HG02884 (cell line): ENCODE measurements at regions not wholly inside any gene's neighbourhood (a gene's known extent, or its start where the extent isn't known, plus 50 kb on each side); places are given as distances from the start of the nearest gene placed in this dataset.

Experiments
- ATAC-seq: cut with Tn5 transposase; IDR thresholded peaks from one replicate; pipeline ENCODE4 v1.9.1; 2021; ENCODE audit warnings: mild to moderate bottlenecking, moderate library complexity; ENCODE audit not compliant: unreplicated experiment

DNA sequence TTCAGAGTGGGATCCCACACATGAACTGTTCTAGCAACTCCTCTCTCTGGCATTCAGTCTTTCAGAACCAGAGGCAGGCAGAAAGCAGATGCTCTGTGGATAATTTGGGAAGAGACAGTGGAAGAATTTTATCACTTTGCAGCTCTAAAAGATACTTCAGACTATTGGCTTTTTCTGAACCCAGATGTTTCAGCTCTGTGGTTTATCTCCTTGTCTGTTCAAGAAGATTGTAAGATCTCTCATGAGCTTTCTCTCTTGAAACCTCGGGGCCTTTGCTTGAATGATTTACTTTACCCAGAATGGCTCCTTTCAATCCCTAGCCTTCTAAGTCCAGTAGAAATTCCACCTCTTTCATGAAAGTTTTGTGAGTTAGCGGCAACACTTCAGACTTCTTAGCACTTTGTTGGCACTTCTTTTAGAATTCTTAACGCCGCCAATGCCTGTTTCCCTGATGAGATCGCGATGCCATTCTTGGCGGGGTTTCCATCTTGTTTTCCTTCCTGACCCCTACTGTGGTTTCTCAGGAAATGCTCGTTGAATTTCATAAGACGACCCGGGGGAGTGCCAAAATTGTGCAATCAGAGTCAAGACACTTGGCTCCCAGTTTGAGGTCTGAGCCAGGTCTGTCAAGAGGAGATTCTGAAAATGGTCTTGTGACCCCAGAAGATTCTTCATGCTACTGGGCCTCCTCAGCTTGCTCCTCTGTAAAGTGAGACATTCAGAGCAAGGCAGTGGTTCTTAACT is 107.0 kb upstream of the PRICKLE1 start:
- ATAC-seq: no peak

DNA sequence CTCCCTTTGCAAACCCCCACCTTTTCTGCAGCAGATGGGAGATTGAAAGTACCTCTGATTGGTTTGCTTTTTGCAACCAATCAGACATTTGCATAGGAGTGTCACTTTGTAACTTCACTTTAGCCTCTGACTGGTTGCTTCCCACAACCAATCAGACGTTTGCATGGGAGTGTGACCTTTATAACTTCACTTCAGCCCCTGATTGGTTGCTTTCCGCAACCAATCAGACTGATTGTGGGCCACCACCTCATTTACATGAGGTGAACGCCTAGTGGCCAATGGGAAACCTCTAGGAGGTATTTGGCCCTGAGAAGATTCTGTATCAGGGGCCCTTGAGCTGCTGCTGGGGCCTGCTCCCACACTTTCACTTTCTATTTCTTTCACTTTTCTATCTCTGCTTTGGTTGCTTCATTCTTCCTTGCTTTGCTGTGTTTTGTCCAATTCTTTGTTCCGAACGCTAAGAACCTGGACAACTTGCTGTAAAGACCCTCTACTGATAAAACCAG is 106.0 kb upstream of the PRICKLE1 start:
- ATAC-seq: no peak

DNA sequence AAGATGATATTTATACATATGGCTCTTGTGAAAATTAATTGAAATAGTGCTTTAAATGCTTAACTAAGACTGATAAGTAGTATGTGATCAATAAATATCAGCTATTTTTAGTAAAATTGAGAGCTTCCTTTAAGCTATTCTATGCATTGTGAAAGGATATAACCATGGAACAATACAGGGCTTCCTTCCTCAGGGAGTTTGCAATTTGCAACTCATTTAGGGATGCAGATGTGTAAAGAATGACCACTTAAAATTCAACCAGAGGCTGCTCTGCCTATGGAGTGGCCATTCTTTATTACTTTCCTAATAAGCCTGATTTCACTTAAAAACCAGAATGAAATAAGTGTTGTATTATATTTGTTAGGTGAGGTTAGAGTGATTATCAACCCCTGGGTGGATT is 103.2 kb upstream of the PRICKLE1 start:
- no peak for ATAC-seq

DNA sequence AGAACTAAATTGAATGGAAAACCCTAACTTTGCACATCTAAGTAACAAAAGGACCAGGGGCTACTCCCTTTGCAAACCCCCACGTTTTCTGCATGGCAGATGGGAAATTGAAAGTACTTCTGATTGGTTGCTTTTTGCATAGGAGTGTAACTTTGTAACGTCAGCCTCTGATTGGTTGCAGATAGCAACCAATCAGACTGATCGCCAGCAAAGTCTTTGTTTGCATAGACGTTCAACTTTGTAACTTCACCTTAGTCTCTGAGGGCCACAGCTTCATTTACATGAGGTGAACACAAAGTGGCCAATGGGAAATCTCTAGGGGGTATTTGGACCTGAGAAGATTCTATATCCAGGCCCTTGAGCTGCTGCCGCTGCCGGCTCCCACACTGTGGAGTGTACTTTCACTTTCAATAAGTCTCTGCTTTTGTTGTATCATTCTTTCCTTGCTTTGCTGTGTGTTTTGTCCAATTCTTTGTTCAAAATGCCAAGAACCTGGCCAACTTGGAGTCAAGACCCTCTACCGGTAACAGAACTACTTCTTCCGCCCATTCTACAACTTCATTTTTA is 102.5 kb upstream of the PRICKLE1 start:
- ATAC-seq: no peak

DNA sequence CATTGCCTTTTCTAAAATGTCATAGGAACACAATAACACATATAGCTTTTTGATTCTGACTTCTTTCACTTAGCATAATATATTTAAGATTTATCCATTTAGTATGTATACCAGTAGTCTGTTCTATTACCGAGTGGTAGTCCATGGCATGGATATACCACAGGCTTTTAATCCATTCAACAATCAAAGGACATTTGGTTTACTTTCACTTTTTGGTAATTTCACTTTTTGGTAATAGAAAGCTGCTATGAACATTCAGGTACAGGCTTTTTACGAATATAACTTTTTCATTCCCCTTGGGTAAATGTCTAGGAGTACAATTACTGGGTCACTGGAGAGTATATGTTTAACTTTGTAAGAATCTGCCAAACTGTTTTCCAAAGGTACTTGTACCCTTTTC is 100.7 kb upstream of the PRICKLE1 start:
- ATAC-seq: no peak

DNA sequence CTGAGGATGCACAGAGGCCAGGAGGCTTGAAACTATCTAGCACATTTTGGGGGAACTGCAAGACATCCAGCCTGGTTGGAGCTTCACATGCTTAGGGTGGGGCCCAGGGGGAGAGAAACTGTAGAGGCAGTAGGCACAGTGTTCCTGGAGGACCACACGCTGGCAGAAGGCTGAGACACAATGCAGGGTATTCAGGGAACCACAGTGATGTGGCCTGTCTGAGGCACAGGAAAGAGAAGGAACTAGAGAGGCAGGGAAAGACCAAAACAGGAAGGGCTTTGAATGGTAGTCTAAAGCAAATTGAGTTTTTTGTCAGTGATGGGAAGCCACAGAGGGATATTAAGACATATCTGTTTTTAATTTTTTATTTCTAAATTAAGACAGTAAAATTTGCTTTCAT is 100.2 kb upstream of the PRICKLE1 start:
- no peak for ATAC-seq

DNA sequence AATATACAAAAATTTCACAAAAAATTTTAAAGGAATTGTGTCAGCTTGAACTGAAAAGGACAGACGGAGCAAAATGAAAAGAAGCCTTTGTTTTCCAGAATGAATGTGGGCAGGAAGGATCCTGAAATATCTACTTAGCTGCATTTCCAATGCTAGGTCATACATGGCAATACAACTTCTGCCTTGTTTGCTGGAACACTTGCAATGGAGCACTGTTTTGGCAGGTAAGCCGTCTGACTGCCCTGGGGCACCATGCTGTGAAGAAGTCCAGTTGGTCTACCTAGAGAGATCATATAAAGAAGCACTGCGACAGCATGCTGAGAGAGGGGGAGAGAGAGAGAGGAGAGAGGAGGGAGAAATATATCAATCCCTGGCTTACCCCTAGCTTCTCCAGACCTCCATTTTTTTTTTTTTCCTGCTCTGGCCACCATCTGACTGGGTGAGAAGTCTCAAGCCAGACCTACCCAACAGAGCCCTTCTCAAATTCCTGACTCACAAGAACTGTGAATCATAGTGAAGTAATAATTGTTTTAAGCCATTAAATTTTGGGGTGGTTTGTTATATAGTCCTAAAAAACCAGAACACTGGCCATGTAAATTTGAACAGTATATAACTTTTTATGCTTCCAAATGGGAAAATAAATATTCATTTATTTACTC is 97.1 kb upstream of the PRICKLE1 start:
- ATAC-seq: no peak

DNA sequence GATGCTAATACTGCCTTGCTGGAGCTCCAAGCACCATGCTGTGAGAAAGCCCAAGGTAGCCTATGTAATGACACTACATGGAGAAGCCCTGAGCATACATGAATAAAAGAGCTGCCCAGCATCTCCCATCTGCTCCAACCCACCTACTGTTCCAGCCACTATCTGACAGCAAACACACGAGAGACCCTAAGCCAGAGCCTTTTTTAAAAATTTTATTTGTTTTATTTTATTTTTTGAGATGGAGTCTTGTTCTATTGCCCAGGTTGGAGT is 95.2 kb upstream of the PRICKLE1 start:
- ATAC-seq: no peak

DNA sequence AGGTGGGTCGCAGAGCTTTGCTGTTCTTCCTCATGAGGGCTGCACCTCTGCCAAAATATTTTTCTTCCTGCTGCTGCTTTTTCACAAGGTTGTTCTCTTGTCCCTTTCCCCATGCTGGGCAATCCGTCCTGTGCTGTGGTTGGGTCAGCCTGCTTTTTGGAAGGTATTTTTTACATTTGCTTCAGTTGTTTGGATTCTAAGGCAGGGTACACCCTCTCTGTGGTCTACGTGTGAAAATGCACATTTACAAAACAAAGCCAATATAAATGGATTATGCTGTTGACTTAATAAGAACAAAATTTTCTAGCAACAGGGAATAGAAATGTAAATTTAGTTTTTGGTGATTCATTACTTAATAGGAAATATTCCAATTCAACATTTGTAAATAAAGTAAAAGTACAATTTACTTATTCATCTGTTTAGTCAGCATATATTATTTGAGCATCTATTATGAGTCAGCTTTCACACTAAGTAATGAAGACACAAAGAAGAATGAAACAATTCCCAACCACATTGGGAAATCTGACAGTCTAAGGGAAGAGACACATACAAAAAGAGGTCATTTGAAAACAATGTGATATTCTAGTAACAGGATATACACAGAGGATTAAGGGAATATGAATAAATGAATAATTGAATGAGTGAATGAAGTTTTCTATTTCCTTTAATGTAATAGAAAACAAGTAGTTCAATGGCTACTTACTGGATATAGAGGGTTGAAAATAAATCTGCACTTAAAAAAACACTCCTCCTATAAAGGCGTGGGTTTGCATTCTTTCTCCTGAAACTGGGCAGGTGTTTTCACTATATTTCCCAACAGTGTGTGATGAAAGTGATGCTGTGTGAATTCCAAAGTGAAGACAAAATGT is 94.6 kb upstream of the PRICKLE1 start:
- ATAC-seq: no peak

DNA sequence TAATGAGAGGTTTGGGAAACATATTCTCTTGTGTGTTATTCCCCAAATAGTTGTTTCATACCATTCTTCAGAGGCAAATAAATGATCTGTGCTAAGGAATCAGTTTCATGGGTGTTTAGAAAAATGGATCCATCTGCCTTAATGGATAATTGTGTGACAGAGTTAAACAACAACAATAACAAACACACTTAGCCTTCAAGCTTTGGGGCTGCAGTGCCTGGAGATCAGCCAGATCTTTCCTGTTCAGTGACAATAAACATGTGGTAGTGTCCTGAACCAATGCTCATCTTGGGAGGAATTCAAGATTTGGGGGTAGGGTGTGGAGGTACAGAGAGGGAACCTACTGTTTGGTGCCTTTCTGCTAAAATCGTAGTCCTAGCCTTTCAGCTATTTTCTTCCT is 93.7 kb upstream of the PRICKLE1 start:
- no peak for ATAC-seq

DNA sequence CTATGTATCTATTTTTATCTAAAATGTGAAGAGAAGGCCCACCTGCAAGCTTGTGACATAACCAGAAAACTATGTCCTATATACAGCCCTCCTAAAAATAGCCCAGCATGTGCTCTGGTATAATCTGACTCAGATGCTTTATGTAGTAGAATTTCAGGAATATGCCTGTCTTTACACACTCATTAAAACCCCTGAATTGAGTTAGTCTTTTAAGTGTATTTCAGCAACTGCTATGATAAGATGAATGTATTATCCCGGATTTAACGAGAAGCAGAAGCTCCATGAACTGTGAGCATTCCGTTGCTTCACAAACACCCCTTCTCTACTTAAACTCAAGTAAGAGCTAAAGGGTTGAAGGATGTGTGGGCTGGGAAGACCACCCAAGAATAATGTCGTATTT is 89.9 kb upstream of the PRICKLE1 start:
- no peak for ATAC-seq

DNA sequence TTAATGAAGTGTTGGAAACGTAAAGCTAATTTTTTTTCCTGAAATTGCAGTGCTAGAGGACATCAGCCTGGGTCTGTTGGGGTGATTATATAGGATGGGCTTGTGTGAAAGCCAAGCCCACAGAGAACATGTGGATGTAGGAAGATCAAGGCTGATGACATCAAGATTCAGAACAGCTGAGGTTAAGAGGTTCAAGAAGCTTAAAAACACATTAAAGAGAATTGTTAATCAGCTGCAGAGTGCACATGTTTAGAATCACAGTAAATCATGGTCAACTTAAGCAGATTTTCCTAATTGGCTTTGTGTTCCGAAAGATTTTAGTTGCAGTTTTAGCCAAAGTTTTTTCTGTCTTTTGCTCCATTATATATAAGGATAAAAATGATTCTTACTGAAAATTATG is 87.9 kb upstream of the PRICKLE1 start:
- ATAC-seq: no peak

DNA sequence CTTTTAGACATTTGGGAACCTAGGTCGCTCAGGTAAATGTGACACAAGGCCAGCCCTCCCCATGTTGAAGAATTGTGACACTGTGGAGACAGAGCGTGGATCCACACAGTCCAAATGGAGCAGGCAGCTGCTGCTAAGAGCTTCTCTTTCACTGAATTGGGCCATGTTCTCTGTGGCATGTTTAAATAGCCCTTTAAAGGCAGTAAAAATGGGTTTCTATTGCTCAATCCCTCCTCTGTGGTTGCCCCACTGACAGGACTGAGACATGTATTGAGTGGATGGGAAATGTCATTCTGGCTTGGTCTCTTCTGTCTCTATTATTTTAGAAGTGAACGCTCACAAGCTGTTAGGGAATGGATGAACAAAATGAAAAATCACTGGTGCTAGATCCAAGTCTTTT is 84.0 kb upstream of the PRICKLE1 start:
- no peak for ATAC-seq

DNA sequence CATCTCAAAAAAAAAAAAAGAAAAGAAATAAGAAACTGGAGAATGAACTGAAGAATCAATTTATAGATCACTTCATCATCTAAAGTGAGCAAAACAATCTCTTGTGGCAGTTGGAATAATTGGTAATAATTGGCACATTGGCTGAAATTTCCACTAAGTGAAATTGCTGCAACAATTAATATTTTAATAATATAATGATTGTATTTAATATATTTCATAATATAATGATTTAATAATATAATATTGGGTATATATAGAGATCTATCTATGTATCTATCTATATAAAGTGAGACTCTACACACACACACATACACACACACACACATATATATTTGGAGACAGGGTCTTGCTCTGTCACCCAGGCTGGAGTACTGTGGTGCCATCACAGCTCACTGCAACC is 81.2 kb upstream of the PRICKLE1 start:
- ATAC-seq: no peak

DNA sequence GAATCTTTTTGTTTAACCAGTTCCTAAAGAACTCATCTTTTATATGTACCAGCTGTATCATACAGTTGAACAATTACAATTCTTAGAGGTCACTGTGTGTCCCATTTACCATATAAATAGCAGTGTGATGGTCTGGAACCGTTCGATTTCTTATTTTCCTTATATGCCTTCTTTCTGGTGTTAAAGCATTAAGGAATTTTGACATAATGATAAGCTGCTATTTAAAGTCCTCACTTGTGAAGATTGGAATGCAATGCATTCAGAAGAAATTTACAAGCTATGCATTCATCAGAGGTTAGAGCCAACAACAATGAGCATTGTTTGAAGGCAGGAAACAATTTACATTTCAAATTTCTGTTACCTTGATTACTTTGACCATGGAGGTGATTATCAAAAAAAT is 80.0 kb upstream of the PRICKLE1 start:
- no peak for ATAC-seq

DNA sequence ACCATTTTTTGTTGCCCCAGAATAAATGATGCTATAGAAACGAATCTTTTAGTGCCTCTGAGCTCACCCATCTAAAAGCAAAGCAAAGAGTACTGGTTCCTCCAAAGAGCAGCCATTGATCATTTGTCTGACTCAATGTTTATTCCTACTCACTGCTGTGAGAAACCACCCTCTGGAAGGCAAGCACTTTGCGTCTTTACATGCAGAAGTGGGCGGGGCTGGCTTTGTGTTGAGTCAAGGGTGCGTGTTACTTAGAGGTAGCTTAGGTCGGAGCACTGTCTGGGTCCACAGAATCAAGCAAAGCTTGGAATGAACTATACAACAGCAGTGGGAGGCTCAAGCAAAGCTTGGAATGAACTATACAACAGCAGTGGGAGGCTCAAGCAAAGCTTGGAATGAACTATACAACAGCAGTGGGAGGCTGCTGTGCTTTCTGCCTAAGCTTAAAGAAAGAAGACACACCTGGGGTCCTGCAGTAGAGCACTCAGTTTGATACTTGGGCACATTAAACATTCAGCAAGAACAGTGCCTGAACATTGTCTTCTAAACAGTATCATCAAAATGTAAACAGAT is 77.2 kb upstream of the PRICKLE1 start:
- no peak for ATAC-seq

DNA sequence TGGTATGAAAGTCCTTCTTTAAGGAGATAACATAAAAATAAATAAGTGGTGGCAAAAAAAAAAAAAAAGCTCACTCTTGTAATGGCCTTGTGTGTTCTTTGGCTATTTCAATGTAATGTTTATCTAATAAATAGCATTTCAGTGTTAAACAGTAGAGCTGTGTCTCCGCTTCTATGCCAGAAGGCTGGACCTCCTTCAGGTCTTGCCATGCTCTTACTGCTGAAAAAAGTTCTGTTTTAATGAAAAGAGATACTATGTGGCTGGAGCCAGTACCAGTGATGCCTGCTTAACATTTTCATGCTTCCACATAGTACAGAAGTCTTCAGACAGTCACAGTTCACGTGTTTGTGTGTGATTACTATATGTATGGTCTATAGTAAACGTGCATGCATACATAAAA is 74.1 kb upstream of the PRICKLE1 start:
- ATAC-seq: no peak

DNA sequence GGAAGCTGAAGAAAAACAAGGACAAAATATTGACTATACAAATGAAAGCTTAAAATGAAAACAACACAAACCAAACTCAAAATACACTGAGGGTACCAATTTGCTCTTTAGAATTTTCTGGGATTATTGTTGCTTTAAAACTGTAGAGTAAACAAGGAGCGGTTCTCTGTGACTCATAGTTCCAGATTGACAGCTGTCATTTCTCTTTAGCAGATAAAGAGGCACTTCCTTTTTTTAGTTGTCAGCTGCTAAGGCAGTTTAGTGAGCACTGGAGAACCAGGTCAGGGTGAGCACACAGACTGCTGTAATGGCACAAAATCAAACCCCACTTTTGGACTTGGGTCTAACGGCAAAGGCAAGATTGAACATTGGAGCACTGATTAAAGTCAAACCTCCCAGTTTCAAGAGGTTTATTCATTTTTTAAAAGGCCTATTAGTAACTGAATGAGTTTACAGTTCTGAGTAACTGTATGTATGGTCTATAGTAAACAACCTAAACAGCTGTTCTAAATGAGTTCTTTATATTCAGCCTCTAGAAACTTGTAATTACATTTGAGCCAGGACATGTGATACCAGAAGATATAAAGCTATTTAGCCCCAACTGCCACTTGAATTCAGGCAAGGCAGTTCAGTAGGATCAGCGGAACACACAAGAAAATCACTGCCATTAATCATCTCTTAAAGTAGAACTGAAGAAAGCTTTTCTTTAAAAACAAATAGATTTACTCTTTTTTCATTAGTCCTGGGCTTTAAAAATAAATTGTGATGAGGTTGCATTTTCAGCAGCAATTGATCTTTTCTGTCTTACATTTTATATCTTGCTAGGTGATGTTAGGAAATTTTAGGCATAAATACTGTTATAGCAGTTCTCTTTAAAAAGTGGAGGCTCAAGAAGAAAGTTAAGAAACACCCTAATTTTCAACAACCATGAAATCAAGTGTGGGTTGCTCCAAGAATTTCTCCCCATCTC is 71.7 kb upstream of the PRICKLE1 start:
- no peak for ATAC-seq

DNA sequence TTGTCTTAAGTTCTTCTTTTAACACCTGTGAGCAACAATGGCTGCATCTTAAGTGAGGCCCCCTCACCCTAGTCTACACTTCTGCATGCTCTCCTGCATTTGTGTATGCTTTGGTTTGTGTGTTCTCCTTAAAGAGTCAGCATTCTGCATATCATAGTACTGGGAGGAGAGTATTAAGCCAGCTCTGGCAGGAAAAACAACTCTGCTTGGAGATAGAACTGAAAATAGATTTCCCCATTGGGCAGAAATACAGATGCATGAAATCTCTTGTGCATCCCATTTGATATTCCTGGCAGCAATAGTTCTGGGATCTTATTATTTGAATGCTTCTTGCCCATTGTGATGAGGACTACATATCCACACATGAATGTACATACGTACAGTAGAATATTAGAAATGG is 70.6 kb upstream of the PRICKLE1 start:
- ATAC-seq: no peak

DNA sequence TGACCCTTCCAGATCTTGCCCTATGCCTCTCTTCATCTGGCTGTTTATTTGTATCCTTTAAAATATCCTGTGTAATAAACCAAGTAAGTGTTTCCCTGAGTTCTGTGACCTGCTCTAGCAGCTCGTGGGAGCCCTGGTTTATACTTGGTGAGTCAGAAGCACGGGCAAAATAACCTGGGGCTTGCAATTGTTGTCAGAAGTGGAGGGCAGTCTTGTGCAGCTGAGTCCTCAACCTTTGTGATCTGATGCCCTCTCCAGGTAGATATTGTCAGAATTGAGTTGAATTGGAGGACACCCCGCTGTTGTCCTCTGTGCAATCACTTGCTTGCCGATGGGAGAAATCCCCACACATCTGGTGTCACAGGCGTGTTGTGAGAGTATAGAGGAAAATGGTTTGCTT is 62.5 kb upstream of the PRICKLE1 start:
- no peak for ATAC-seq
